SK-N-SH (cell line): ENCODE measurements at regions not wholly inside any gene's neighbourhood (a gene's known extent, or its start where the extent isn't known, plus 50 kb on each side); places are given as distances from the start of the nearest gene placed in this dataset.
A peak's percentile ranks its signal among the peaks of the same experiment; 100 is the strongest.

Experiments
- CTCF ChIA-PET: fragments of 300-600, 350-600 bp; formaldehyde crosslinking; extraction: SDS; loops from one replicate; lab custom pipeline; 2021; lab: Yijun Ruan, JAX
- POLR2A ChIA-PET: fragments of 350-600 bp; sonication (Branson Sonifier 250); formaldehyde crosslinking; extraction: SDS; loops from one replicate; lab custom pipeline; 2020; ENCODE audit warnings: antibody characterized with exemption, inconsistent platforms; lab: Yijun Ruan, JAX
- DNase-seq: peaks from one replicate; pipeline ENCODE4 v3.0.0; 2012
- H2AFZ ChIP-seq: fragments of 200-600 bp; sonication (generic); 2 replicates; pipeline ENCODE4 v1.8.1; 2016; ENCODE audit warnings: antibody characterized with exemption, mild to moderate bottlenecking, low read depth
- H3F3A ChIP-seq: fragments of 200-600 bp; sonication (generic); replicated peaks from 2 replicates; pipeline ENCODE3; 2016; ENCODE audit warnings: antibody characterized with exemption, mild to moderate bottlenecking; ENCODE audit not compliant: insufficient read depth
- H3K27ac ChIP-seq, 2 experiments: fragments of 200-500 bp in 1 of 2; fragments of 200-600 bp in 1 of 2; sonication (Bioruptor generic) in 1 of 2; sonication (generic), shearing (Covaris generic) in 1 of 2; 2 replicates each; pipeline versions ENCODE4 v1.5.1 to v1.6.1; 2014 to 2016; ENCODE audit warnings: low read depth in 2 of 2, inconsistent platforms in 1 of 2, low read length in 1 of 2, mild to moderate bottlenecking in 1 of 2, mixed read lengths in 1 of 2
- H3K27me3 ChIP-seq: fragments of 200-600 bp; sonication (generic), shearing (Covaris generic); 2 replicates; pipeline ENCODE4 v1.6.1; 2016; ENCODE audit warnings: mixed run types; ENCODE audit not compliant: insufficient read depth
- H3K36me3 ChIP-seq, 2 experiments: fragments of 200-500 bp in 1 of 2; fragments of 200-600 bp in 1 of 2; sonication (Bioruptor generic) in 1 of 2; sonication (generic) in 1 of 2; replicated peaks in 1 of 2; 2 replicates each; pipeline versions ENCODE3 to v1.5.1; 2014 to 2016; ENCODE audit warnings: low read length in 1 of 2, mild to moderate bottlenecking in 1 of 2; ENCODE audit not compliant: insufficient read depth in 2 of 2, control insufficient read depth in 1 of 2
- H3K4me1 ChIP-seq, 2 experiments: fragments of 200-500 bp in 1 of 2; fragments of 200-600 bp in 1 of 2; sonication (Bioruptor generic) in 1 of 2; sonication (generic), shearing (Covaris generic) in 1 of 2; 2 replicates each; pipeline versions ENCODE4 v1.5.1 to v1.6.1; 2014 to 2016; ENCODE audit warnings: low read depth in 1 of 2, low read length in 1 of 2, mixed run types in 1 of 2; ENCODE audit not compliant: insufficient read depth in 2 of 2, control insufficient read depth in 1 of 2
- H3K4me2 ChIP-seq: fragments of 200-600 bp; sonication (generic), shearing (Covaris generic); 2 replicates; pipeline ENCODE4 v1.6.1; 2017; ENCODE audit warnings: mixed run types
- H3K4me3 ChIP-seq, 2 experiments: fragments of 200-500 bp in 1 of 2; fragments of 200-600 bp in 1 of 2; sonication (Bioruptor generic) in 1 of 2; sonication (generic), shearing (Covaris generic) in 1 of 2; 2 replicates each; pipeline versions ENCODE4 v1.5.1 to v1.8.1; 2014 to 2016; ENCODE audit warnings: low read depth in 2 of 2, inconsistent platforms in 1 of 2, low read length in 1 of 2, mild to moderate bottlenecking in 1 of 2, mixed read lengths in 1 of 2, moderate library complexity in 1 of 2
- H3K79me2 ChIP-seq: fragments of 200-600 bp; sonication (generic); 2 replicates; pipeline ENCODE4 v1.8.1; 2017; ENCODE audit warnings: mild to moderate bottlenecking; ENCODE audit not compliant: insufficient read depth
- H3K9ac ChIP-seq: fragments of 200-600 bp; sonication (generic); 2 replicates; pipeline ENCODE4 v1.6.1; 2017; ENCODE audit warnings: mixed run types
- H3K9me2 ChIP-seq: fragments of 200-600 bp; sonication (generic); 2 replicates; pipeline ENCODE4 v1.6.1; 2017; ENCODE audit warnings: mixed run types
- H3K9me3 ChIP-seq: fragments of 200-600 bp; sonication (generic); 2 replicates; pipeline ENCODE4 v1.6.1; 2017; ENCODE audit warnings: mixed run types, mild to moderate bottlenecking, moderate library complexity
- H4K20me1 ChIP-seq: fragments of 200-600 bp; sonication (generic); 2 replicates; pipeline ENCODE4 v1.6.1; 2017; ENCODE audit warnings: mild to moderate bottlenecking, mixed run types; ENCODE audit not compliant: insufficient read depth
- CTCF ChIP-seq: fragments of 200-600 bp; sonication (generic); IDR thresholded peaks from 2 replicates; pipeline ENCODE4 v1.6.1; 2017; ENCODE audit warnings: antibody characterized with exemption, mild to moderate bottlenecking, moderate library complexity
- ELF1 ChIP-seq: IDR thresholded peaks from 2 replicates; pipeline ENCODE4 v1.4.0; 2012
- EZH2phosphoT487 ChIP-seq: fragments of 200-600 bp; sonication (generic); IDR thresholded peaks from 2 replicates; pipeline ENCODE4 v1.6.1; 2017; ENCODE audit warnings: low read depth, mixed run types, mild to moderate bottlenecking, antibody characterized with exemption, moderate library complexity, borderline replicate concordance
- FOXJ3 ChIP-seq: sonication (generic); formaldehyde crosslinking; IDR thresholded peaks from 2 replicates; pipeline ENCODE4 v1.5.1; 2020; ENCODE audit warnings: mild to moderate bottlenecking, missing genetic modification reagents
- FOXM1 ChIP-seq: IDR thresholded peaks from 2 replicates; pipeline ENCODE4 v1.4.0; 2012; ENCODE audit warnings: low read depth, mild to moderate bottlenecking
- NFIC ChIP-seq: IDR thresholded peaks from 2 replicates; pipeline ENCODE4 v1.4.0; 2012; ENCODE audit warnings: borderline replicate concordance
- POLR2AphosphoS5 ChIP-seq: IDR thresholded peaks from 2 replicates; pipeline ENCODE4 v1.6.1; 2012; ENCODE audit warnings: low read depth, low read length
- RCOR1 ChIP-seq: fragments of 150-350 bp; IDR thresholded peaks from 2 replicates; pipeline ENCODE4 v1.6.1; 2017; ENCODE audit warnings: antibody characterized with exemption, low read length
- RXRA ChIP-seq: IDR thresholded peaks from 2 replicates; pipeline ENCODE4 v1.4.0; 2012; ENCODE audit warnings: low read depth, mild to moderate bottlenecking, borderline replicate concordance
- SIN3A ChIP-seq: IDR thresholded peaks from 2 replicates; pipeline ENCODE4 v1.6.1; 2012; ENCODE audit warnings: low read depth, mild to moderate bottlenecking, low read length, moderate library complexity, borderline replicate concordance
- TAF1 ChIP-seq: IDR thresholded peaks from 2 replicates; pipeline ENCODE4 v1.6.1; 2012; ENCODE audit warnings: low read depth, mild to moderate bottlenecking, low read length, moderate library complexity, borderline replicate concordance
- YY1 ChIP-seq: IDR thresholded peaks from 2 replicates; pipeline ENCODE4 v1.4.0; 2012; ENCODE audit warnings: low read depth, mild to moderate bottlenecking
- WGBS: methylation state at CpG from one replicate; pipeline ENCODE4 v1.1.6; 2017; ENCODE audit warnings: low lambda C conversion rate; 5-methylcytosine and 5-hydroxymethylcytosine counted together
- TF ChIP-seq, protein P1 (sequence below): IDR thresholded peaks from 2 replicates; pipeline ENCODE4 v1.4.0; 2012; ENCODE audit warnings: low read depth

- Histone ChIP-seq H4K20me1 (no peaks in the 10 kb centered on the region), H2AFZ (no peak overlapping the region), H3K9me3 (no peaks in the 10 kb centered on the region), H3K27ac (peak overlapping the region in 1 of 2 experiments; percentile 3; a peak in 1 of 4 replicates), H3K27me3 (no peaks in the 10 kb centered on the region), H3F3A (no peaks in the 10 kb centered on the region), H3K4me2 (no peak overlapping the region), H3K9me2 (no peaks in the 10 kb centered on the region), H3K4me1 (peaks cover 0 to 12% of the 10 kb centered on the region in 2 experiments; a peak in 2 of 4 replicates), H3K4me3 (no peak overlapping the region), H3K79me2 (no peaks in the 10 kb centered on the region), H3K9ac (no peak overlapping the region), H3K36me3 (no peaks in the 10 kb centered on the region)
- no peak for DNase-seq
- TF ChIP-seq, protein P1, sequence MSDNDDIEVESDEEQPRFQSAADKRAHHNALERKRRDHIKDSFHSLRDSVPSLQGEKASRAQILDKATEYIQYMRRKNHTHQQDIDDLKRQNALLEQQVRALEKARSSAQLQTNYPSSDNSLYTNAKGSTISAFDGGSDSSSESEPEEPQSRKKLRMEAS = no peak
- TF ChIP-seq FOXM1 = no peak
- 21% methylated on average over 1 of the region's 1 CpG for WGBS
- ChIA-PET POLR2A (no interaction called here), CTCF (no interaction called here)
These were observed 326.8 kb downstream of the CCER1 start for GRCh38 chr12:90628213-90628612.

- H3K27me3 ChIP-seq = no peaks in the 10 kb centered on the region
- no peaks in the 10 kb centered on the region for H3F3A ChIP-seq
- DNase-seq = no peak
- H2AFZ ChIP-seq = no peak overlapping the region
- H3K9me2 ChIP-seq = no peaks in the 10 kb centered on the region
- no peaks in the 10 kb centered on the region for H3K9me3 ChIP-seq
- no peaks in the 10 kb centered on the region for H3K79me2 ChIP-seq
- H3K4me1 ChIP-seq = peaks cover 0 to 12% of the 10 kb centered on the region in 2 experiments; a peak in 2 of 4 replicates
- H3K9ac ChIP-seq = no peak overlapping the region
- 46% methylated on average over 6 of the region's 6 CpGs for WGBS
- H3K36me3 ChIP-seq = no peaks in the 10 kb centered on the region
- POLR2A ChIA-PET = no interaction called here
- no peaks in the 10 kb centered on the region for H4K20me1 ChIP-seq
- TF ChIP-seq SIN3A = no peak
- no peak for TF ChIP-seq RXRA
- no peak for TF ChIP-seq YY1
- TF ChIP-seq CTCF = no peak
- H3K27ac ChIP-seq = peak overlapping the region in 1 of 2 experiments; percentile 16; a peak in 1 of 4 replicates
- no peak overlapping the region for H3K4me2 ChIP-seq
- no peak overlapping the region for H3K4me3 ChIP-seq
- CTCF ChIA-PET = no interaction called here
These were observed 327.6 kb downstream of the CCER1 start for GRCh38 chr12:90627180-90627896.

GRCh38 chr12:90622431-90622830 is 332.5 kb downstream of the CCER1 start:
- H3F3A ChIP-seq = no peaks in the 10 kb centered on the region
- WGBS = 78% methylated on average over 3 of the region's 3 CpGs
- H2AFZ ChIP-seq = no peak overlapping the region
- H3K4me1 ChIP-seq = peaks cover 0 to 3% of the 10 kb centered on the region in 2 experiments; a peak in 2 of 4 replicates
- no peak overlapping the region for H3K4me2 ChIP-seq
- no peaks in the 10 kb centered on the region for H3K36me3 ChIP-seq
- no peaks in the 10 kb centered on the region for H3K9me2 ChIP-seq
- H3K4me3 ChIP-seq = no peak overlapping the region
- no peaks in the 10 kb centered on the region for H3K79me2 ChIP-seq
- ChIA-PET CTCF (no interaction called here), POLR2A (no interaction called here)
- no peak for TF ChIP-seq ELF1
- no peak for TF ChIP-seq EZH2phosphoT487
- no peak for TF ChIP-seq YY1
- TF ChIP-seq TAF1 = no peak
- no peak for TF ChIP-seq POLR2AphosphoS5
- no peak for TF ChIP-seq NFIC
- no peak for TF ChIP-seq FOXJ3 (CRISPR knock-in tag)
- no peak for TF ChIP-seq RCOR1
- no peaks in the 10 kb centered on the region for H3K9me3 ChIP-seq
- no peaks in the 10 kb centered on the region for H3K27me3 ChIP-seq
- DNase-seq = no peak
- H3K9ac ChIP-seq = no peak overlapping the region
- H3K27ac ChIP-seq = no peak overlapping the region
- no peaks in the 10 kb centered on the region for H4K20me1 ChIP-seq
